AG08396 (cell line): ENCODE measurements at regions not wholly inside any gene's neighbourhood (a gene's known extent, or its start where the extent isn't known, plus 50 kb on each side); places are given as distances from the start of the nearest gene placed in this dataset.
A peak's percentile ranks its signal among the peaks of the same experiment; 100 is the strongest.
"Not testable (repeated sequence)": the region's sequence is repeated elsewhere in the genome, so short reads cannot be mapped to it uniquely, and the experiment has no call there.

Source experiments
- DNase-seq: peaks from one replicate; pipeline ENCODE4 v3.0.0; 2012; ENCODE audit warnings: low spot score, mixed read lengths

DNA sequence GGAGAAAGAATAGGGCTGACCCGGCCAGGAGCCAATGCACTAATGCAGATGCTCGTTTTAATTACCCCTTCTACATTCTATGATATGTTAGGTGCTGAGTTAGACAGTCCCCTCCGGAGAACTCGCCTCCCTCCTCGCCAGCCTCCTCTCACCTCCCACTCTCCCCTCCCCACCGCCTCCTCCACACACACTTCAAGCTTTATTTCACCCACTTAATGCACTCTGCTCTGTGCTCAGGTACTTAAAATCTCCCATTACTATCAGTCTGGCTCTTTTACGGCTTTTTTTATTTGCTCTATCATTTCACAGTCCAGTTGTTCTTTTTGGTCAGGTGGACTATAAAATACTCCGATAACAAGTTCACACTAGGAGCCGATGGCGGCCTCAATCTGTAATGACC, 231.6 kb downstream of the TEX36 start:
- no peak for DNase-seq

DNA sequence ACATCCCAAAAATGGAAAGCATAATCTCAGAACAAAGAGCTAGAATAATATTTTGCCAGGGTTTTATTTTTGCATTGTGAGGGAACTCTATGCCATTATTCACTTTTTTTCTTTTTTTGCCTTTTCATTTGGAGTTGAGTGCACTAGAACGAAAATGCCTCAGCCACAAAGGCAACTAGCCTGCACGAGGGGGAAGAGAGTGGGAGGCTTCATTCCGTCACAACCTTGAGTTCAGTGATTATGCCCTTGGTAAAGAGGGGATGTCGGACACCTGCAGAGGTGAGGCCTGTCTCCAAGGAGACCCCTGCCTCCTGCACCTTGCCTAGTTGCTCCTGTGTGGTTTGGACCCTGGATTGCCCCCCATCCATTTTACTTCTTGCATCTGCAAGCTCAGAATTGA, 232.7 kb downstream of the TEX36 start:
- DNase-seq: no peak

DNA sequence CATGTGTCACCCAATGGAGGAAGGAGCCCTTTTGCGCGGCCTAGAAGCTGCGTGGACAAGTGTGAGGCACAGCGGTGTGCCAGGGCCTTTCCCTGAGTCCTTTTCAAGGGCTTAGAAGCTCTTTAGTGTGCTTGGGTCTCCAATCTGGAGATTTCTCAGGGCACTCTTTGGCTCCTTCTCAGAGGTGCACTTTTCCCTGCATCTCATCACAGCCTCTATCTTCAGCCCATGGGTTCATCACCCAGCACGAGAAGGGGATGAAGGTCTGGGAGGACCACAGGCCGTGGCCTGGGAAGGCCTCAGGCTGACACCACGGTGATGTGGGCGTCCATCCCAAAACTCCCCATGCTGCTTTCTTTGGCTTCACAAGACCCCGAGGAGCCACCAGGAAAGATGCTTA, 233.4 kb downstream of the TEX36 start:
- DNase-seq: no peak

DNA sequence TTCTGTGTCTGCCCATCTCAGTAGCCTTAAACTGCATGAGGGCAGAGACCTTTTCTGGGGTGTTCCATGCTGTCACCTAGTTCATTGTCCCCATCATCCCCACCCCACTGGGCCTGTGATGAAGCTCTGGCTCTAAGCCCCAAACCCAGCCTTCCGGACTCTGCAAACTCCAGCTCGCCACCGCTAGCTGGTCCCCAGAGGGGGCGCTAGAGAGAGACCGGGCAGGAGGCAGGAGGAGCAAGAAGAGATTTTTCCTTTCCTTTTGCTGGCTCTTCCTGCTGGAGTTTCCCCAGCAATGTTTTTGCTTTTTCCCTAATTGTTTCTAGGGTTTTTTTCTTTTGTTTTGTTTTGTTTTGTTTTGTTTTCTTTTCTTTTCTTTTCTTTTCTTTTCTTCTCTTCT, 234.4 kb downstream of the TEX36 start:
- DNase-seq: peak; percentile 17

DNA sequence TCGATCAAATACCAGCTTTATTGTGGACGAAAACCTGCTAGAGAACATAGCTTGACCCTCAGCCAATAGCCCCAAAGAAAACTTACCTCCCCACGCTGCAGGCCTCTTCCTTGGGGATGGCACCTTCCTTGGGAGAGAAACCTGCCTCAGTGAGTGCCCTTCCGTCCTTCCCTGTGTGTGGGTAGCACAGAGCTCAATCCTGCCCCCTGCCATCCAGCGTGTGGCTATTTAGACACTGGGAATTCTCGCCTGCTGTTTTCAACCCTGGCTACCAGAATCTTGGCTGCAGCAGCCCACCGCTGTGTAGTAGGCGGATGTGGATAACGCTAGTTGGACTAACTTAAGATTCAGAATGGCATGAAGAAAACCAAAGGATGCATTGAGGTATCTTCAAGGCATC, 238.2 kb downstream of the TEX36 start:
- no peak for DNase-seq

DNA sequence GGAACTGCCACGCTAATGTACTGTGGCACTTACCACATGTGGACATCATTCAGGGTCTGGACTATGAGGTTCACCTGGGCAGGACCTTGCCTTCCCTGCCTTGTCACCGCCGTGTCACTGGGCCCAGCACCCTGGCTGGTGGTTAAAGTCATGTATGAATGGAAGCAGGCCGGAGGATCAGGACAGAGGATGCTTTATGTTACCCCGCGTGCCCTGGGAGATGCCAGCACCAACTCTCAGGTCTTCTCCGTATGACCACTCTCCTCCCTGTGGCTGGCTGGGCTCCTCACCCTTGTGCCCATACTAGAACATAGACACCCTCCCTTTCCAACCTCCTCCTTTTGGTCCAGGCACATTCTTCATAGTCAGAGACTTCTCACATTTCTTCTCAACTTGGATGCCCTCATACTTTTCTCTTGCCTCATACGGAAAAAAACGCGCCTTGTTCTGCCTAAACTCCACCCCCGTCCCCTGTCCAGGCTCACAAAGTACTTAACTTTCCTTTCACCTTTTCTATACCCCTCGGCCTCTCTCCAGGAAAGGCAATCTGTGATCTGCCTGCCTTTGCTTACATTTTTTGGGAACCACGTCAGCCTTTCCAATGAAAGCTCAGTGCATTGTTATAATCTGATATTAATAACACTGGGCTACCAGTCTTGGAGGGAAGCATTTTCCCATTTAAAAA, 240.0 kb downstream of the TEX36 start:
- peak; percentile 12 for DNase-seq

DNA sequence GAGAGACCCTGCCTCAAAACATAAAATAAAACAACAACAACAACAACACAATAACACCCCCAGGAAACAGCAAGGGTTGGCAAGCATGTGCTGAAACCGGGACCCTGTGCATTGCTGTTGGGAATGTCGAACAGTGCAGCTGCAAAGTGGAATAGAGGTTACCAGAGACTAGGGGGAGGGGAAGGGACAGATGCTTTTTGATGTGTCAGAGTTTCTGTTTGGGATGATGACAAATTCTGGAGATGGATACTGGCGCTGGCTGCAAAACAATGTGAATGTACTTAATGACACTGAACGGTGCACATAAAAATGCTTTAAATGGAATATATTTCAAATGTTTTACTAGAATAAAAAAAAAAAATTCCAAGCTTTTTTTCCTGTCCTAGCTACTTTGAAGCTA, 241.8 kb downstream of the TEX36 start:
- DNase-seq: no peak

DNA sequence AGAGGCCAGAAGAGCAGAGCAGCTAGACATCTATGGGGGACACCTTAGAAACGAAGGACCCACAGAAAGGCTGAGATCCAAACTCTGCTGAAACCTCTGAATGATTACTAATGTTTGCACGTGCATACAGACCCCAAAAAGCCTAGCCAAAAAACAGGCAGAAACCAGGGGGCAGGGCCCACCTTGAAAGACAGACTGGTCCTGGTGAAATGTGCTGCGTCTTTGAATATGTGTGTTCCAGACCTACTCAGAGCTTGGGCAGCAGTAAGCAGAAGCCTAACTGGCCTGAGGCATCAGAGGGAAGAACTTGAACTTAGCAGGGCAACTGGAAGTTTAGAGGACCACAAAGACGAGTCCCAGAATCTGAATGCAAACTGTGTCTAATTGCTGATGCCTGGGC, 251.8 kb downstream of the TEX36 start:
- no peak for DNase-seq

DNA sequence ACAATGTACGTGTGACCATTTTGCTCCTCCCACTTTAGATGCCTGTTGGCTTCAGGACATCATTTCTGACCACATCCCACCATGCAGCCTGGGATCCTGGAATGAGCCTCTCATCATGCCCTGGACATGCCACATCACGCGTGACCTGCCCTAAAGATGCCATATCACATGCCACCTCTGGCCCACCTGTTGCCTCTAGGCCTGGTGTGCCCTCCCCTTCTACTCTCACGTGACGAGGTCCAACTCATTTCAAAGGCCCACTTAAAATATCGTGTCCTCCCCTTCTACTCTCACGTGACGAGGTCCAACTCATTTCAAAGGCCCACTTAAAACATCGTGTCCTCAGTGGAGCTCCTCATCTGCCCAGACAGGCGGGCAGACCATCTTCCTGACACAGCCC, 254.9 kb downstream of the TEX36 start:
- DNase-seq: no peak

DNA sequence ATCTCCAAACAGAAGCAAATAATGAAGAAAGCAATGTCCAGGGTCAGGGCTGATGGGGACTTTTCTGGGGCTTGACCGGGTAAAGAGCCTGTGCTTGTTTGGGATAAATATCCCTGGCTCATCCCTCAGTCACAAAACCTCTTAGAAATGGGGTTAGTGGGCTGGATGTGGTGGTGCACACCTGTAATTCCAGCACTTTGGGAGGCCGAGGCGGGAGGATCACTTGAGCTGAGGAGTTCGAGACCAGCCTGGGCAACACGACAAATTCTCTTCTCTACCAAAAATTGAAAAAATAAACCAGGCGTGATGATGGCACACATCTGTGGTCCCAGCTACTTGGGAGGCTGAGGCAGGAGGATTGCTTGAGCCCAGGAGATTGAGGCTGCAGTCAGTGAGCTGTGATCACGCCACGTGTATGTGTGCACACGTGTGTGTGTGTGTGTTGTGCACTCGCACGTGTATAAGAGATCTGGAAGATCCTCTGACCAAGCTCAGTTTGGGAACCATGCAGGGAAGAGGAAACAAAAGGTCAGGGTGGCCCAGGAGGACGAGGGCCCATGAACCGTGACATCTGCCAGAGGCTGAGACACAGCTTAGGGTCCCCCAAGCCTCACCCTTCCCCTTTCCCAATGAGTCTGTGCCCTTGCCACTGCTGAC, 258.6 kb downstream of the TEX36 start:
- no peak for DNase-seq

DNA sequence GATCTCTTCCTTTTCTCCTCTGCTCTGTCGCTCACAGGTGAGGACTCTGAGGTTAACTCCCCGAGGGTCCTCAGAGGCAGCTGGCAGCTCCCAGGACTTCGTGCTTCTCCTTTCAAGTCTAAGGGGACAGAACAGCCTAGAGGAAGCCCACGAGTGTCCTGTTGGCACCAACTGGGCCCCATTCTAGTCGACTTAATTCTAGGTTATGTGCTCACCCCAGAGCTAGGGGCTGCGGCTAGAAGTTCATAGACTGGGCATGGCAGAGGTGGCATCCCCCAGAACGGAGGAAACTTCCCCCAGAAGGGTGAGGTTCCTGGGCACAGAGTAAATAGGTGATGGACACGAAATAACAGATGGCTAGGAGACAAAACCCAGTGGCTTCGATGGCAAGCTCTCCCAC, 259.4 kb downstream of the TEX36 start:
- no peak for DNase-seq

DNA sequence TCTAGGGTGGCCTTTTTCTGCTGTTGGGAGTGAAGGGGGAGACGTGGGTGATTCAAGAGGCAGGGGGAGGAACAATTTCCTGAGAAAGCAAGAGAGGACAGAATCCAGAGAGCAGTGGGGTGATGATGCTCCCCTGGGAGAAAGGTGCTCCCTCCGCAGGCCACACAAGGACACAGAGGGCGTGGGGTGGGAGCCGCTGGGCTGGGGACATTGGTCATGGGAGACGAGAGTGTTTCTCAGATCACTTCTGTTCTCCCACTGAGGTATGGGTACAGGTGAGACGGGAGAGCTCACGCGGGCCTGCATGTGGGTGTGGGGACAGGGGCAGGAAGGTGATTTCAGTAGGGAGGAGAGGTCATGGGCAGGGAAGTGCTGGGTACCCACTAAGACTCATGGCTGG, 259.5 kb upstream of the CTBP2 start:
- no peak for DNase-seq

DNA sequence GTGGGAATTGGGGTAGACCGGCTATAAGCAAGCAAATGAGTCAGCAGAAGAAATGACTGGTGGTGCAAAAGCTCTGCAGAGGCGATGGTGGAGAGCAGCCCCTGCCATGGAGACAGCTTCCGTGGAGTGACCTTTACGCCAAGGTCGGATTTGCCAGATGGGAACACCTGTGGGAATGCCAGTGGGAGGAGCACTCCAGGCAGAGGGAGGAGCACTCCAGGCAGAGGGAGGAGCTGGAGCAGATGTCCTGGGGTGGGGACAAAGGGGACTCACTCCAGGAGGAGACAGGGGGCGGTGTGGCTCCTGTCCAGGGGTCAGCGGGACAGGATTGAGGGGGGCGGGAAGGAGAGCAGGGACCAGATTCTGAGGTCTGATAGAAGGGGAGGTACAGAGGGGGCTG, 258.8 kb upstream of the CTBP2 start:
- no peak for DNase-seq

DNA sequence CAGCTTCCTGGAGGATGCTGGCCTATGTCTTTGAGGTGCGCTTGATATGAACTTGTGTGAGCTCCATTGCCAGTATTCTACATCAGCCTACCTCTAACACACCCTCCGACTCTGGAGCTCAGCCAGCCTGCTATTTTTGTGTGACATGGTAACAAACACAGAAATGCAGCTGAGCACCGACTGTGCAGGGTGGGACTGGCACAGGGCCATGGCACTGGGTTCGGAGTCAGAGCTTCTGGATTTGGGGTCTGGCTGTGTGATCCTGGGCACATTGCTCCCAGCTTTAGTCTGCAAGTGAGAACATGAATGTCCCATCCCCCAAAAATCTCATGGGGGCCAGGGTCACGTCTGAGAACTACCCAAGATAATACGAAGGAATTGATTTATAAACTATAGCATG, 257.2 kb upstream of the CTBP2 start:
- DNase-seq: no peak

DNA sequence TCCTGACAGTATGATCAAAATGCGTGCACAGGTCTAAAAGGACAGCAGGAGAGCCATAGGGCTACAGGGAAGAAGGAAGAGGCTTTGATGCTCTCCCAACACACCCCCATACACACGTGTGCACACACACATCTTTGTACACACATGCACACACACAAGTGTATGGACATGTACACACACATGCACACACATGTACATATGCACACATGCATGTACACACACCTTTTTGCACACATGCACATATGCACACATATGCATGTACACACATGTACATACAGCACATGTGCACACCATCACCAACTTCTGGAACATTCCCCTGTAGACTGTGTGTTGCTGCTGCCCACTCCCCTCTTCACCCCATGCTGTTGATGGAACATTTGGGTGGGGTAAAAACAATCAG, 255.6 kb upstream of the CTBP2 start:
- no peak for DNase-seq

DNA sequence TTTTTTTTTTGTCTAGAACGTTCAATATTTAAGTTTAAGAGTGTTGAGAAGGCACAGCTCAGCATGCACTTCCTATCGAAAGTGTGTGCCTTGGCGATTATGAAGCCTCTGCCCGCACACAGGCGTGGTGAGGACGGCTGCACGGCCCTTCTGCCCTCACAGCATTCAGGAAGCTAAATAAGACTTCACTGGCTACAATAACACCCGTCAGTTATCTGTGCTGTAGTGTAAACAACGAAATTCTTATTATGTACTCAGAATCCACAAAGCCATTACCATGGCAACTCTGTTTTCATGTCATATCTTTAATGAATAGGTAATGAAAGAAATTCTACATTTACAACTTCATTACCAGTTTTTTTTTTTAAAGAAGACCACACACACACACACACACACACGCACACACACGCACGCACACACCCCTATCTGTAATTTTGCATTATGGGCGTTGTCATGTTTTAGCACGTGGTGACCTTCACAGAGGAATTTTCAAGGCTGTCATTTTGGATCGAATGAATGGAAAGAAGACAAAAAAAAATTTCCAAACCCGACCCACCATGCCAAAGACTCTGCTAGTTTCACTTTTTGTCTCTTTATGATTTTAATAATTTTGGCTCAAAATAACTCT, 254.8 kb upstream of the CTBP2 start:
- DNase-seq: peak; percentile 21

DNA sequence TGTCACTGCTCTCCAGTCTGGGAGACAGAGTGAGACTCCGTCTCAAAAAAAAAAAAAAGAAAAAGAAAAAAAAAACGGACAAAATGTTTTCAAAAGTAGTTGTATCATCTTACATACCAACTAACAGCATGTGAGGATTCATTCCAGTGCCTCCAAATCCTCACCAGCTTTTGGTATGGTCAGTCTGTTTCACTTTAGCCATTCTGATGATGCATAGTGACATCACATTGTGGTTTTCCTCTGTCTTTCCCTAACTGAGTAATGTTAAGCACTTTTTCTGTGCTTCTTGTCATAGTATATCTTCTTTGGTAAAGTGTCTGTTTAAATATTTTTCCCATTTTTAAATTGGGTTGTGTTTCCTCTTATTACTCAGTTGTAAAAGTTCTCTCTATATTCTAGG, 251.4 kb upstream of the CTBP2 start:
- DNase-seq: peak; percentile 68

DNA sequence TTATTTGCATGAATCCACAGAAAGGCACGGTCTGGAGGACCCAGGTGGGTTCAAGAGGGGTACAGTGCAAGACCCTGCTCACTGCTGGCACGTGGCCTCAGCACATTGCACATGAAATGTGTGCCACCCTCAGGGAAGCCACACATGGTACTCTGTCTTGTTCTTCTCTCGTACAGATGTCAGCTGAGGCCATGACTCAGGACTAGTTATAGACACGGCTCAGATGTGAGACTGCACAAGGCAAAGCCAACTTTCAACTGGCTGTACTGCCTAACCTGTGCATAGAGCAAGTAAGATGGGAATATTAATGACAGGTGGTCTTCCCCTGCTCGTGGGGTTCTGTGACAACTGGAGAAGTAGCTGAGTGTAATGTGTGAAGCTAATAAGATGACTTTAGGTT, 249.4 kb upstream of the CTBP2 start:
- DNase-seq: no peak

DNA sequence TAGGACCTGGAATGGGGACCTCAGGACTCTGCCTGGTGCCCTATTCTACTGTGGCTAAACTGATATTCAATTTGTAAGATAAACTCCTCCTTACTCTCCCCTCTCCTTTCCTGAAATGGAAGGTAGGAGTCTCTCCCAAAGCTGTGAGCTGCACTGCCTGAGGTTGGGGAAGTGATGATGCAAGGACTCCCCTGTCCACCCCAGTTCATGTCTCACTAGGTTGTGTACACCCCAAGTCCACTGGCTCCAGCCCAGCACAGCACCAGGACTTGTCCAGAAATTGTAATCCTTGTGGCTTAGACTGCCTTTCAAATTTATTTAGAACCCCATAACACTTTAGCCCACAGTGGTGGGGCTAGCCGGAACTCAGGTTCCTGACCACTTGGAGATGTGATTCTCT, 247.2 kb upstream of the CTBP2 start:
- no peak for DNase-seq

DNA sequence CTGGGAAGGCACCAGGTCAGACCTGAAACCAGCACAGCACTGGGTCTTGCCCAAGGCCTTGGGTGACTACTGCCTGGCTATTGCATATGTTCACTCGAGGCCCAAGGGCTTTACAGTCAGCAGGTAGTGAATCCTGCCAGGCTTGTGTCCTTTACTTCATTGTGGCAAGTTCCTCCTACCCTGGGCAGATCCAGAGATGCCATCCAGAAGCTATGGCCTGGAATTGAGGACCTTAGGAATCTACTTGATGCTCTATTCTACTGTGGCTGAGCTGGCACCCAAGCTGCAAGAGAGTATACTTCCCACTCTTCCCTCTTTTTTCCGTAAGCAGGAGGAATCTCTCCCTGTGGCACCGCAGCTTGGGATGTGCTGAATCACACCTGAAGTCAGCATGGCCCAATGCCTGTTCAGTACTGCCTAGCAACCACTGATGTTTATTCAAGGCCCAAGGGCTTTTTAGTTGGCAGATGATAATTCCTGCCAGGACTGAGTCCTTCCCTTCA, 246.7 kb upstream of the CTBP2 start:
- no peak for DNase-seq

DNA sequence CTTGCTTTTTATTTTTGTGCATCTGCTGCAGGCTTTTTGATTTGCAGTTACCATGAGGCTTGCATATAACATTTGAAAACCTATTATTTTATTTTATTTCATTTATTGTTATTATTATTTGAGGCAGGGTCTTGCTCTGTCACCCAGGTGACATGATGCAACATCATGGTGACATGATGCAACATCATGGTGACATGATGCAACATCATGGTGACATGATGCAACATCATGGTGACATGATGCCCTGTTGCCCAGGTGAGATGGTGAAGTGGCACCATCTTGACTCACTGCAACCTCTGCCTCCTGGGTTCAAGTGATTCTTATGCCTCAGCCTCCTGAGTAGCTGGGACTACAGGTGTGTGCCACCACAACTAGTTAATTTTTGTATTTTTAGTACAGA, 244.5 kb upstream of the CTBP2 start:
- DNase-seq: not testable (repeated sequence)

DNA sequence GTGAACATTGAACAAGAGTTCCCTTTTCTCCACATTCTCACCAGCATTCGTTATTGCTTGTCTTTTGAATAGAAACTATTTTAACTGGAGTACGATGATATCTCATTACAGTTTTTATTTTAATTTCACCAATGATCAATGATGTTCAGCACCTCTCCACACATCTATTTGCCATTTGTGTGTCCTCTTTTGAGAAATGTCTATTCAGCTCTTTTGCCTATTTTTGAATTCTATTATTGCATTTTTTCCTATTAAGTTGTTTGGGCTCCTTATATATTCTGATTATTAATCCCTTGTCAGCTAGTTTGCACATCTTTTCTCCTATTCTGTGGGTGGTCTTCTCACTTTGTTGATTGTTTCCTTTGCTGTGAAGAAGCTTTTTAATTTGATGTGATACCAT, 241.1 kb upstream of the CTBP2 start:
- no peak for DNase-seq

DNA sequence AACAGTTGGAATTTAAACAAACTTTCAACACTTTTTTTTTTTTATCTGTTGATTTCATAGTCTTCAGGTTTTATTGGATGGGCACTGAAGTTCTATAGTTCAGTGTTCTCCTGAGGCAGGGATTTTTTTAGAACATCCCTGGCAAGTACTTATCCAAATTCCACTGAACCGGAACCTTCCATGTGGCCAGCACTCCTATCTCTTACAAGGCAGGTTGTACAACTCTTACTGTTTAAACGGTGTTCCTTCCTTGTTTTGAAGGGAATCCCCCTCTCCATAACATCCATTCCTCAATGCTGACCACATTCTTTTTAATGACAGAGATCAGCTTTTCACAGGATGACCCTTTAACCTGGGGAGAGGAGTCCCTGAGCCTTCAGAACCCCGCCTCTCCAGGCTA, 238.9 kb upstream of the CTBP2 start:
- DNase-seq: no peak

DNA sequence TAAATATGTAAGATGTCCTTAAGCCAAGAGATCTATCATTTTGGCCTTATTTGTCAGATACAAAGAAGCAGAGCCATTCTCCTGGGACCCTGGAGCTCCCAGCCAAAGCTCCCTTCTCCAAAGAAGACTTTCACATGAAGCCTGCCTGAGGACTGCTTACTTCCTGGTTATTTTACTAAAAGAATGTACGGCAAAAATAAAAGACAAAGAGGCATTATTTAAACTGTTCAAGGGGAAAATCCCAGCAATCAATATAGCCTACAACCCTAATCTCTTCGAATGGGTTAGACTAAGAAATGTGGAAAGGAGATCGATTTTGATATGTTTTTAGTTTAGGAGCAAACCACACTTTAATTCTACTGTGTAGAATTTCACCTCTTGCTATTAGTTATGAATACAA, 237.9 kb upstream of the CTBP2 start:
- DNase-seq: no peak
